Body of pancreas (tissue), 4 donors: ENCODE measurements at regions not wholly inside any gene's neighbourhood (a gene's known extent, or its start where the extent isn't known, plus 50 kb on each side); places are given as distances from the start of the nearest gene placed in this dataset.

Experiments used
- POLR2A ChIP-seq, 3 donors: fragments of 450-650 bp; IDR thresholded peaks; one replicate each; pipeline ENCODE4 v1.6.1; 2016; ENCODE audit warnings: antibody characterized with exemption in 3 of 3, mild to moderate bottlenecking in 2 of 3
- TF ChIP-seq, protein P1 (sequence below), 7 experiments: fragments of 450-650 bp in 4 of 7; fragments of 200-600 bp in 3 of 7; sonication (generic) in 3 of 7; IDR thresholded peaks; one replicate each; pipeline ENCODE4 v1.5.1; 2016 to 2019; ENCODE audit warnings: antibody characterized with exemption in 7 of 7

DNA sequence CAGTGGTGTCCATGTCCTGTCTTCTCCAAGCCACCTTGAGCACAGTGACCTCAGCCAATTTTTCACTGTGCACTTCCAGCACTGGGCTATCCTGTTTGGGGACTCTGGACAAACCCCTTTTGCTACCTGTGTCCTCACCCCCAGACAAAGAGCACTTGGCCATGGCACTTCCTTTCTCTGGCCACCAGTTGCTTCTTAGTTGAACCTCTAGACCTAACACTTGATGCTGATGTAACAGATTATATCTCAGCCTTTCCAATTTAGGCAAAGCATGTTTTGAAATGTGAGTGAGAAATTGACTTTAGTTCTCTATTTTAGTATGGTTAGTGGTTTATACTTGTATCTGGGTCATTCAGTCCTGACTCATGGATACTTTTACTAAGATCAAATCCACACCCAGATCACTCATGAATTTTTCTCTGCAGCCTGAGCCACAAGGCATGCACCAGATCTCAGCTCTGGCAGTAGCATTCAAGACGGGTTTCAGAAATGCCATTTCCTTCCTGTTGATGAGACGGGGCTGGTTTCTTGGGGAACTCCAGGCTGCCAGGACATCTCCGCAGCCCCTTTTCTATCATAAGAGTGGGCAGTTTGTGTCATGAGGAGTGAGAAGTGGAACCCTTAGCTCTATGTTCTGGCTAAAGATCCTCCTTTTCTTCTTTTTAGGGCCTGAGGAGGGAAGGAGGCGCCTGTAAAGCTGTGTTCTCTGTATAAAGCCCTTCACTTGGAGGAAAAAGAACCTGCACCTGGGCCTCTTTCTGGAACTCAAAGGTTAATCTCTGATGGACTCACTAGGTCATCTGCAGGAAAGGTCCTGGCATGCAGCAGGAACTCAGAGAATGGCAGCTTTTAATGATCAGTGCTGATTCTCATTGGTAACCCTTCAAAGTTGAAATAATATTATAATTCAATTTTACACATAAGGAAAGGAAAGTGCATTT lies 185.6 kb upstream of the TENM4 start:
- TF ChIP-seq, protein P1, sequence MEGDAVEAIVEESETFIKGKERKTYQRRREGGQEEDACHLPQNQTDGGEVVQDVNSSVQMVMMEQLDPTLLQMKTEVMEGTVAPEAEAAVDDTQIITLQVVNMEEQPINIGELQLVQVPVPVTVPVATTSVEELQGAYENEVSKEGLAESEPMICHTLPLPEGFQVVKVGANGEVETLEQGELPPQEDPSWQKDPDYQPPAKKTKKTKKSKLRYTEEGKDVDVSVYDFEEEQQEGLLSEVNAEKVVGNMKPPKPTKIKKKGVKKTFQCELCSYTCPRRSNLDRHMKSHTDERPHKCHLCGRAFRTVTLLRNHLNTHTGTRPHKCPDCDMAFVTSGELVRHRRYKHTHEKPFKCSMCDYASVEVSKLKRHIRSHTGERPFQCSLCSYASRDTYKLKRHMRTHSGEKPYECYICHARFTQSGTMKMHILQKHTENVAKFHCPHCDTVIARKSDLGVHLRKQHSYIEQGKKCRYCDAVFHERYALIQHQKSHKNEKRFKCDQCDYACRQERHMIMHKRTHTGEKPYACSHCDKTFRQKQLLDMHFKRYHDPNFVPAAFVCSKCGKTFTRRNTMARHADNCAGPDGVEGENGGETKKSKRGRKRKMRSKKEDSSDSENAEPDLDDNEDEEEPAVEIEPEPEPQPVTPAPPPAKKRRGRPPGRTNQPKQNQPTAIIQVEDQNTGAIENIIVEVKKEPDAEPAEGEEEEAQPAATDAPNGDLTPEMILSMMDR (IDR thresholded peaks at IDR 0.05), result no peak
- no peak for TF ChIP-seq POLR2A (IDR thresholded peaks at IDR 0.05)
